K562 (cell line): ENCODE measurements at regions not wholly inside any gene's neighbourhood (a gene's known extent, or its start where the extent isn't known, plus 50 kb on each side); places are given as distances from the start of the nearest gene placed in this dataset.
A peak's percentile ranks its signal among the peaks of the same experiment; 100 is the strongest.

ENCODE experiments used
- ARID4B ChIP-seq: sonication (generic); formaldehyde crosslinking; IDR thresholded peaks from 2 replicates; pipeline ENCODE4 v1.8.0; 2022; ENCODE audit warnings: mild to moderate bottlenecking, missing genetic modification reagents
- E2F3 ChIP-seq: fragments of 250-450 bp; sonication (Bioruptor Pico); IDR thresholded peaks from 2 replicates; pipeline ENCODE4 v1.4.0; 2020; ENCODE audit warnings: mild to moderate bottlenecking
- KDM1A ChIP-seq, 2 experiments: fragments of 450-650 bp; IDR thresholded peaks; 2 replicates each; pipeline ENCODE4 v1.6.1; 2016; ENCODE audit warnings: mild to moderate bottlenecking in 2 of 2
- MEF2D ChIP-seq: conservative IDR thresholded peaks from 2 replicates; pipeline ENCODE4 v1.6.1; 2016; ENCODE audit warnings: low read depth, missing genetic modification characterization, missing compliant biosample characterization
- MLX ChIP-seq, 2 experiments: fragments of 450-650 bp in 1 of 2; sonication (generic) in 1 of 2; formaldehyde crosslinking; conservative IDR thresholded peaks; 2 replicates each; pipeline versions ENCODE4 v1.4.0 to v1.8.1; 2020 to 2022; ENCODE audit warnings: mild to moderate bottlenecking in 1 of 2, missing genetic modification reagents in 1 of 2
- NONO ChIP-seq, 2 experiments: fragments of 200-400 bp in 1 of 2; fragments of 450-650 bp in 1 of 2; formaldehyde crosslinking in 1 of 2; IDR thresholded peaks; 2 replicates each; pipeline ENCODE4 v1.6.1; 2017; ENCODE audit warnings: low read depth in 2 of 2, mild to moderate bottlenecking in 2 of 2, moderate library complexity in 2 of 2, low read length in 1 of 2
- PHF21A ChIP-seq: fragments of 450-650 bp; IDR thresholded peaks from 2 replicates; pipeline ENCODE4 v1.6.1; 2017; ENCODE audit warnings: low read depth, borderline replicate concordance
- U2AF2 ChIP-seq: fragments of 200-400 bp; formaldehyde crosslinking; optimal IDR thresholded peaks from 2 replicates; pipeline ENCODE3; 2017; ENCODE audit warnings: low read depth, mild to moderate bottlenecking, low read length
- YY1 ChIP-seq, 3 experiments: IDR thresholded peaks; 2 replicates each; pipeline ENCODE4 v1.6.1; 2011; ENCODE audit warnings: low read length in 2 of 3, mild to moderate bottlenecking in 2 of 3, moderate library complexity in 2 of 3, borderline replicate concordance in 1 of 3, control low read depth in 1 of 3, low read depth in 1 of 3; ENCODE audit not compliant: insufficient read depth in 3 of 3, insufficient replicate concordance in 2 of 3, control insufficient read depth in 1 of 3, insufficient read length in 1 of 3; ENCODE audit errors: extremely low read depth in 1 of 3
- ZNF165 ChIP-seq: fragments of 250-450 bp; sonication (Bioruptor Pico); IDR thresholded peaks from 2 replicates; pipeline ENCODE4 v1.4.0; 2020; ENCODE audit warnings: borderline replicate concordance
- ZNF766 ChIP-seq: fragments of 200-800 bp; sonication (Bioruptor generic); conservative IDR thresholded peaks from 2 replicates; pipeline ENCODE4 v1.6.1; 2016; ENCODE audit warnings: missing genetic modification characterization, missing compliant biosample characterization
- TF ChIP-seq, protein P1 (sequence below): sonication (generic); IDR thresholded peaks from 2 replicates; pipeline ENCODE4 v1.6.1; 2016
- TF ChIP-seq, protein P2 (sequence below): sonication (generic); formaldehyde crosslinking; IDR thresholded peaks from 2 replicates; pipeline ENCODE4 v1.8.0; 2022; ENCODE audit warnings: mild to moderate bottlenecking, missing genetic modification reagents
- TF ChIP-seq, protein P3 (sequence below): fragments of 250-450 bp; sonication (Bioruptor Pico); IDR thresholded peaks from 2 replicates; pipeline ENCODE4 v1.9.0; 2021; ENCODE audit warnings: mild to moderate bottlenecking, inconsistent platforms

- TF ChIP-seq, protein P1, sequence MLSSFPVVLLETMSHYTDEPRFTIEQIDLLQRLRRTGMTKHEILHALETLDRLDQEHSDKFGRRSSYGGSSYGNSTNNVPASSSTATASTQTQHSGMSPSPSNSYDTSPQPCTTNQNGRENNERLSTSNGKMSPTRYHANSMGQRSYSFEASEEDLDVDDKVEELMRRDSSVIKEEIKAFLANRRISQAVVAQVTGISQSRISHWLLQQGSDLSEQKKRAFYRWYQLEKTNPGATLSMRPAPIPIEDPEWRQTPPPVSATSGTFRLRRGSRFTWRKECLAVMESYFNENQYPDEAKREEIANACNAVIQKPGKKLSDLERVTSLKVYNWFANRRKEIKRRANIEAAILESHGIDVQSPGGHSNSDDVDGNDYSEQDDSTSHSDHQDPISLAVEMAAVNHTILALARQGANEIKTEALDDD = 0 out of 2 replicates have a peak, but pooled peaks have one; percentile 19
- 0 out of 2 replicates have a peak, but pooled peaks have one; percentile 10 for TF ChIP-seq ZNF766 (CRISPR knock-in tag)
- TF ChIP-seq, protein P2, sequence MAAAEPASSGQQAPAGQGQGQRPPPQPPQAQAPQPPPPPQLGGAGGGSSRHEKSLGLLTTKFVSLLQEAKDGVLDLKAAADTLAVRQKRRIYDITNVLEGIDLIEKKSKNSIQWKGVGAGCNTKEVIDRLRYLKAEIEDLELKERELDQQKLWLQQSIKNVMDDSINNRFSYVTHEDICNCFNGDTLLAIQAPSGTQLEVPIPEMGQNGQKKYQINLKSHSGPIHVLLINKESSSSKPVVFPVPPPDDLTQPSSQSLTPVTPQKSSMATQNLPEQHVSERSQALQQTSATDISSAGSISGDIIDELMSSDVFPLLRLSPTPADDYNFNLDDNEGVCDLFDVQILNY (CRISPR knock-in tag) = peak; percentile 99
- no peak for TF ChIP-seq ZNF165 (CRISPR knock-in tag)
- TF ChIP-seq PHF21A = no peak
- TF ChIP-seq, protein P3, sequence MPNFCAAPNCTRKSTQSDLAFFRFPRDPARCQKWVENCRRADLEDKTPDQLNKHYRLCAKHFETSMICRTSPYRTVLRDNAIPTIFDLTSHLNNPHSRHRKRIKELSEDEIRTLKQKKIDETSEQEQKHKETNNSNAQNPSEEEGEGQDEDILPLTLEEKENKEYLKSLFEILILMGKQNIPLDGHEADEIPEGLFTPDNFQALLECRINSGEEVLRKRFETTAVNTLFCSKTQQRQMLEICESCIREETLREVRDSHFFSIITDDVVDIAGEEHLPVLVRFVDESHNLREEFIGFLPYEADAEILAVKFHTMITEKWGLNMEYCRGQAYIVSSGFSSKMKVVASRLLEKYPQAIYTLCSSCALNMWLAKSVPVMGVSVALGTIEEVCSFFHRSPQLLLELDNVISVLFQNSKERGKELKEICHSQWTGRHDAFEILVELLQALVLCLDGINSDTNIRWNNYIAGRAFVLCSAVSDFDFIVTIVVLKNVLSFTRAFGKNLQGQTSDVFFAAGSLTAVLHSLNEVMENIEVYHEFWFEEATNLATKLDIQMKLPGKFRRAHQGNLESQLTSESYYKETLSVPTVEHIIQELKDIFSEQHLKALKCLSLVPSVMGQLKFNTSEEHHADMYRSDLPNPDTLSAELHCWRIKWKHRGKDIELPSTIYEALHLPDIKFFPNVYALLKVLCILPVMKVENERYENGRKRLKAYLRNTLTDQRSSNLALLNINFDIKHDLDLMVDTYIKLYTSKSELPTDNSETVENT = no peak
- no peak for TF ChIP-seq KDM1A (IDR thresholded peaks at IDR 0.05)
- peak in 1 of 2 experiments; percentile 27; a peak in 1 of 4 replicates for TF ChIP-seq MLX (CRISPR knock-in tag; conservative IDR thresholded peaks at IDR 0.05)
- no peak for TF ChIP-seq MEF2D (tag)
- peak in 1 of 3 experiments; percentile 26 for TF ChIP-seq YY1 (IDR thresholded peaks at IDR 0.05; ENCODE audit: borderline replicate concordance in 1 of 3, control insufficient read depth in 1 of 3, extremely low read depth in 1 of 3, insufficient read depth in 3 of 3, insufficient read length in 1 of 3, insufficient replicate concordance in 2 of 3, low read depth in 1 of 3, low read length in 2 of 3)
- TF ChIP-seq U2AF2 = no peak
- TF ChIP-seq ARID4B (CRISPR knock-in tag) = 0 out of 2 replicates have a peak, but pooled peaks have one; percentile 14
- TF ChIP-seq E2F3 (CRISPR knock-in tag) = no peak
- peak in 1 of 2 experiments; percentile 61; a peak in 2 of 4 replicates for TF ChIP-seq NONO (IDR thresholded peaks at IDR 0.05; ENCODE audit: low read depth in 2 of 2, low read length in 1 of 2)
Measured at GRCh38 chr6:26215585-26216358, 128.5 kb downstream of the HFE start (continued).
